DND-41 (cell line): ENCODE measurements at regions not wholly inside any gene's neighbourhood (a gene's known extent, or its start where the extent isn't known, plus 50 kb on each side); places are given as distances from the start of the nearest gene placed in this dataset.

Experiments
- ATAC-seq: fragments of 200-7000 bp; cut with Tn5 transposase; 3 replicates; pipeline ENCODE4 v1.9.1; 2021; ENCODE audit warnings: low read depth; ENCODE audit not compliant: insufficient read depth
- DNase-seq: peaks from one replicate; pipeline ENCODE4 v3.0.0-alpha.2; 2020
- H2AFZ ChIP-seq: 2 replicates; pipeline ENCODE4 v1.6.0; 2012; ENCODE audit warnings: low read depth, low read length
- H3K27ac ChIP-seq: 2 replicates; pipeline ENCODE4 v1.5.1; 2012; ENCODE audit warnings: low read length, inconsistent platforms
- H3K27me3 ChIP-seq: fragments of 200-600 bp; sonication (generic); 2 replicates; pipeline ENCODE4 v1.6.0; 2012; ENCODE audit warnings: low read length, mild to moderate bottlenecking, inconsistent platforms; ENCODE audit not compliant: insufficient read depth, poor library complexity
- H3K36me3 ChIP-seq: 2 replicates; pipeline ENCODE4 v1.5.1; 2012; ENCODE audit warnings: low read length, inconsistent platforms; ENCODE audit not compliant: insufficient read depth
- H3K4me1 ChIP-seq: 2 replicates; pipeline ENCODE4 v1.5.1; 2012; ENCODE audit warnings: mild to moderate bottlenecking, low read length; ENCODE audit not compliant: insufficient read depth
- H3K4me2 ChIP-seq: 2 replicates; pipeline ENCODE4 v1.6.0; 2012; ENCODE audit warnings: mild to moderate bottlenecking, moderate library complexity, low read length, inconsistent platforms; ENCODE audit not compliant: insufficient read depth
- H3K4me3 ChIP-seq, 2 experiments: fragments of 200-600 bp in 1 of 2; shearing (Covaris generic) in 1 of 2; 2 replicates each; pipeline ENCODE4 v1.5.1; 2012 to 2016; ENCODE audit warnings: inconsistent platforms in 2 of 2, low read length in 2 of 2, mild to moderate bottlenecking in 2 of 2, low read depth in 1 of 2, moderate library complexity in 1 of 2
- H3K79me2 ChIP-seq: 2 replicates; pipeline ENCODE4 v1.6.0; 2012; ENCODE audit warnings: low read length, inconsistent platforms; ENCODE audit not compliant: insufficient read depth
- H3K9ac ChIP-seq: 2 replicates; pipeline ENCODE4 v1.6.0; 2012; ENCODE audit warnings: low read depth, mild to moderate bottlenecking, inconsistent platforms, low read length, moderate library complexity
- H3K9me3 ChIP-seq: 2 replicates; pipeline ENCODE4 v1.5.1; 2012; ENCODE audit warnings: low read length, moderate library complexity, mild to moderate bottlenecking, inconsistent platforms; ENCODE audit not compliant: insufficient read depth, severe bottlenecking
- H4K20me1 ChIP-seq: 2 replicates; pipeline ENCODE4 v1.6.0; 2012; ENCODE audit warnings: low read length; ENCODE audit not compliant: insufficient read depth
- CTCF ChIP-seq: IDR thresholded peaks from 2 replicates; pipeline ENCODE4 v1.5.1; 2012; ENCODE audit warnings: borderline replicate concordance, low read length, moderate library complexity, mild to moderate bottlenecking; ENCODE audit not compliant: poor library complexity, severe bottlenecking; ENCODE audit errors: extremely low read depth
- EZH2 ChIP-seq: IDR thresholded peaks from 3 replicates; pipeline ENCODE4 v1.6.1; 2012; ENCODE audit warnings: borderline replicate concordance, low read depth, mild to moderate bottlenecking, moderate library complexity, low read length, inconsistent platforms; ENCODE audit not compliant: severe bottlenecking

DNA sequence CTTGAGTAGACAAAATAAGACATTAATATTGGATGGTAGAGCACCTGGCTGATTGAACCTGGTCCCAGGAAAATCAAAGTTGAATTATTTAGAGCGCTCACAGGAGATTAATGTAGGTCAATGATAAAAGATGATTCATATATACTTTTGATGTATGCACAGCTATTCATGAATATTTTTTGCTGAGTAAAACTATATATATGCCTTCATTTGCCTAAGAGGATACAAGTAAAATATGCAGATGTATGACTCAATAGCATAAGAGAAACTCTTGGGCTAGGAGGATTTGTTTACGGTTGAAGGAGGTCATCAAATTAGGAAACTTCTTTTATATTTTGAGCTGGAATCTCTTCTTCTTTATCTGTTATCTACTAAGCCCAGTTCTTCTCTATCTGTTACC is 202.7 kb upstream of the HS3ST1 start:
- ATAC-seq = no peak
- TF ChIP-seq EZH2 = no peak
- no peak for TF ChIP-seq CTCF
- H3K27me3 ChIP-seq = no peaks in the 10 kb centered on the region
- no peaks in the 10 kb centered on the region for H4K20me1 ChIP-seq
- no peak overlapping the region for H3K4me3 ChIP-seq
- no peaks in the 10 kb centered on the region for H3K4me1 ChIP-seq
- H3K27ac ChIP-seq = no peak overlapping the region
- H3K9me3 ChIP-seq = no peaks in the 10 kb centered on the region
- no peaks in the 10 kb centered on the region for H3K79me2 ChIP-seq
- H3K36me3 ChIP-seq = no peaks in the 10 kb centered on the region
- H3K9ac ChIP-seq = no peak overlapping the region
- H2AFZ ChIP-seq = no peak overlapping the region
- H3K4me2 ChIP-seq = no peak overlapping the region
- no peak for DNase-seq

- Histone ChIP-seq H4K20me1 (no peaks in the 10 kb centered on the region), H3K36me3 (no peaks in the 10 kb centered on the region), H3K4me3 (no peak overlapping the region), H3K27ac (no peak overlapping the region), H2AFZ (no peak overlapping the region), H3K4me2 (no peak overlapping the region), H3K79me2 (no peaks in the 10 kb centered on the region), H3K9ac (no peak overlapping the region), H3K27me3 (no peaks in the 10 kb centered on the region), H3K4me1 (no peaks in the 10 kb centered on the region), H3K9me3 (no peaks in the 10 kb centered on the region)
- TF ChIP-seq CTCF = no peak
- no peak for TF ChIP-seq EZH2
- ATAC-seq (no peak), DNase-seq (no peak)
Observed at GRCh38 chr4:11628093-11628725, 199.5 kb upstream of the HS3ST1 start.

DNA sequence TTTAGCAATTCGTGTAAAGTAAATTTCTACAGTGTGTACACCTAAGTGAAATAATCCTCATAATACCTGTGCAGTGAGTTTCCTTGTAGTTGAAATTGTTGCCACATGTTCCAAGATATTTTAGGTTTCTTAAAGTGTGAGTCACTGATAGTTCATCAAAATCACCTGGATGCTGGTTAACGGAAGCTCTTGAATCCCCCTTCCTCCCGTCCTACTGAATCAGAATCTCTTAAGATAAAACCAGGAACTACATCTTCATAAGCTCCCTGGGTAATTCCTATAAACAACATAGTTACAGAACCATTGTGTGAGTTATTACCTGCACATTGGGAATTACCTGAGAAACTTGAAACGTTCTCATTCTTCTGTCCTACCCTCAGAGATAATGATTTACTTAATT is 197.4 kb upstream of the HS3ST1 start:
- no peaks in the 10 kb centered on the region for H3K79me2 ChIP-seq
- TF ChIP-seq CTCF (no peak), EZH2 (no peak)
- no peak overlapping the region for H3K4me3 ChIP-seq
- no peak for ATAC-seq
- H3K27me3 ChIP-seq = no peaks in the 10 kb centered on the region
- H3K27ac ChIP-seq = no peak overlapping the region
- no peaks in the 10 kb centered on the region for H3K4me1 ChIP-seq
- H4K20me1 ChIP-seq = no peaks in the 10 kb centered on the region
- no peak overlapping the region for H3K4me2 ChIP-seq
- H3K9me3 ChIP-seq = no peaks in the 10 kb centered on the region
- H3K36me3 ChIP-seq = no peaks in the 10 kb centered on the region
- no peak for DNase-seq
- H3K9ac ChIP-seq = no peak overlapping the region
- H2AFZ ChIP-seq = no peak overlapping the region

GRCh38 chr4:11625211-11625610 is 196.5 kb upstream of the HS3ST1 start:
- no peaks in the 10 kb centered on the region for H3K36me3 ChIP-seq
- no peak overlapping the region for H3K27ac ChIP-seq
- no peaks in the 10 kb centered on the region for H3K27me3 ChIP-seq
- no peaks in the 10 kb centered on the region for H4K20me1 ChIP-seq
- ATAC-seq = no peak
- H3K79me2 ChIP-seq = no peaks in the 10 kb centered on the region
- H3K9ac ChIP-seq = no peak overlapping the region
- no peaks in the 10 kb centered on the region for H3K4me1 ChIP-seq
- H3K4me3 ChIP-seq = no peak overlapping the region
- TF ChIP-seq EZH2 = no peak
- no peak for TF ChIP-seq CTCF
- H3K9me3 ChIP-seq = no peaks in the 10 kb centered on the region
- DNase-seq = no peak
- no peak overlapping the region for H3K4me2 ChIP-seq
- H2AFZ ChIP-seq = no peak overlapping the region
